ENCODE measurements at regions not wholly inside any gene's neighbourhood (a gene's known extent, or its start where the extent isn't known, plus 50 kb on each side); places are given as distances from the start of the nearest gene placed in this dataset.

GRCh38 chr19:32070101-32070500 lies 275.3 kb upstream of the ZNF507 start:
- TF ChIP-seq CTCF (optimal IDR thresholded peaks at IDR 0.05 in 1 of 3, IDR thresholded peaks at IDR 0.05 in 1 of 3, conservative IDR thresholded peaks at IDR 0.05 in 1 of 3; ENCODE audit: extremely low read depth in 1 of 3, insufficient read depth in 2 of 3, low read length in 3 of 3) = no peak
- TF ChIP-seq EZH2 (IDR thresholded peaks at IDR 0.05; ENCODE audit: low read length) = no peak

Measured in keratinocyte (primary cell).